NB4 (cell line): ENCODE measurements at regions not wholly inside any gene's neighbourhood (a gene's known extent, or its start where the extent isn't known, plus 50 kb on each side); places are given as distances from the start of the nearest gene placed in this dataset.

Experiments
- CTCF ChIP-seq: IDR thresholded peaks from one replicate; pipeline ENCODE4 v1.5.1; 2012; ENCODE audit warnings: low read depth, low read length
- MYC ChIP-seq: IDR thresholded peaks from 2 replicates; pipeline ENCODE4 v1.6.1; 2011; ENCODE audit warnings: low read depth, low read length
- POLR2A ChIP-seq: IDR thresholded peaks from 2 replicates; pipeline ENCODE4 v1.6.1; 2011; ENCODE audit warnings: mild to moderate bottlenecking; ENCODE audit not compliant: insufficient read length; ENCODE audit errors: extremely low read depth
- TF ChIP-seq, protein P1 (sequence below): IDR thresholded peaks from 2 replicates; pipeline ENCODE4 v1.6.1; 2011; ENCODE audit warnings: low read depth, low read length

- TF ChIP-seq CTCF (no peak), POLR2A (no peak), MYC (no peak)
- TF ChIP-seq, protein P1, sequence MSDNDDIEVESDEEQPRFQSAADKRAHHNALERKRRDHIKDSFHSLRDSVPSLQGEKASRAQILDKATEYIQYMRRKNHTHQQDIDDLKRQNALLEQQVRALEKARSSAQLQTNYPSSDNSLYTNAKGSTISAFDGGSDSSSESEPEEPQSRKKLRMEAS: no peak
Observed at GRCh38 chr12:61652265-61652664, 607.9 kb upstream of the USP15 start.
